Suppressor macrophage treated with lipopolysaccharide for 1 hour (primary cell): ENCODE measurements at regions not wholly inside any gene's neighbourhood (a gene's known extent, or its start where the extent isn't known, plus 50 kb on each side); places are given as distances from the start of the nearest gene placed in this dataset.

Experiments used
- DNase-seq, 3 donors: peaks; one replicate each; pipeline ENCODE4 v3.0.0-alpha.2; 2020 to 2022

DNA sequence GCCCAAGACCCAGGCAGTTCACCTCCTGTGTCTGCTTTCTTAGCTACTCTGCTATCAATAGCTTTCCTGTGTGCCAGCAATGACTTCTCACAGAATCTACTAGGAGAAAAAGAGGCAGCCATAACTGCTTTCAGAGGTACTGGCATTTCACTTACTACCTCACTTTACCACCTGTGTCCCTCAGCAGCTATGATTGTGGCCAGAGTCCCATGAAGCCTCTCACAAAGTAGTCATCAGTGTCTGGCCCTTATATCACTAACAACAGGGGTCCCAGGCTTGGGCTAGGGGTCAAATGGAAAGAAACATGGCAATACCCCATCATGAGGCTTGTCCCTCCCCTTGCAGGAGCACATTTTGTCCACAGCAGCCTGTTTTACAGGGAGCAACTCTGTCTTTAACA lies 62.7 kb upstream of the EPS8L3 start:
- no peak for DNase-seq

DNA sequence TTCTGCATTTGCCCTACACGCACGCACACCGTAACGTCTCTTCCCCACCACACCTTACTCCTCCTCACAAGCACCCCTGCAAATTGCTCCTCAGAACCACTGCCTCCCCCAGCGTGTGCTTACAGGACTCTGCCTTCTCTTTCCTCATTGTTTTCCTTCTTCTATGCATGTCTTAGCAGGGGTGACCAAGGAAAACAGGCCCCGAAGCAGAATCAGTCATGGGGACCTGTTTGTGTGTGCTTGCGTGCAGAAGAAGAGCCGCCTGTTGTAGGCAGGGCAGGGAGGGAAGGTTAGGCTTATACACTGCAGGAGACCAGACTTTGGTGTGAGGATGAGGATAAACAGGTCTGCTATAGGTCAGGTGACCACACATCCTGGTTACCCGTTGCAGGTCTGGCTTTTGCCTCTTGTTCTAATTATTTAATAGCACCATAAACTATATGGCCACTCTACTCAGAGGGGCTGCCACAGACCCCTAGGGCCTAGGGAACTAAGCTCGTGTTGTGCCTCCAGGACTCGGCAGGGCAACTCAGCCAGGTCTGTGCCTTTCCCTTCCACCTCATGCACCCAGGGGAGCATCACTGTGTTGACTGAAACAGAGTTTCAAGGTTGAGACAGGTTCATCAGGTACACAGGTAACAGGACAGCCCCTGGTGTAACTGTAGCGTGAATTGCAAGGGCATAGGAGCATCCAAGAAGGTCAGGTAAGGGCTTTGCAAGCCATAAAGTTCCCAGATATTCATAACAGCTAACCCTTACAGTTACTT lies 60.8 kb upstream of the EPS8L3 start:
- DNase-seq, result no peak

DNA sequence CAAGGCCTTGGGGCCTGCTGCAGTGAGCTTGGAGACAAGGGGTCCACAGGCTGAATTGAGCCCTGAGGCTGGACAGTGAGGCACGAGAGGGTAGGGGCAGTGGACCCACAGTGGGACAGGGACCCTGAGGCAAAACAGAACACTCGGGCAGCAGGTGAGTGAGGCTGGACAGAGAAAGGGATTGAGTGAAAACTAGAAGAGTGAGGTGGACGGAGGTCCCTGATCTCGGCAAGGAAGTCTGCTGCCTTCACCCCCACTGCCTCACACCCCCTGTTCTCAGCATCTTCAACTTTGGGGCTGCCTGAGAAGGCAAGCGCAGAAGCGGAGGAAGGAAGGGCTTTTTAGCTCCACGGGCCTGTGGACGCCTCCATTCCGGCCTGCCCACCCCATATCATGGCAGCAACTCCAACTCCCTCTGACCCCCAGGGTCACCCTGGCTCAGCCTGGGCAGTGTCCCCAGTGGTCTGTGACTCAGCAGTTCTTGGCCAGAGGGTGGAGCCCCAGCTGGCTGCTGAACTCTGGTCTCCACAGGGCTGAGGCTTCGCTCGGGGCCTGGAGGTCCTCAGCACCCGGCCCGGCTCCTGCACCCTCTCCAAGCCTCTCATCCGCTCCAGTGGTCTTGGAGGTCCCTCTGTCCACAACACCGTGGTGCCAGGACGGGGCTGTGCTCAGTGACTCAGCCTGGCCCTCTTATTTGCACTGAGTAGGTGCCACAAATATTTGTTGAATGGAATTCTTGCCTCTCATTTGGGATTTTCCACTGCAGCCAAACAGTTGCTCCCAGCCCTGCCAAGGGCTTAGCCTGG lies 60.0 kb upstream of the EPS8L3 start:
- DNase-seq, result peak in 2 of 3 donors; percentile 37 to 56

DNA sequence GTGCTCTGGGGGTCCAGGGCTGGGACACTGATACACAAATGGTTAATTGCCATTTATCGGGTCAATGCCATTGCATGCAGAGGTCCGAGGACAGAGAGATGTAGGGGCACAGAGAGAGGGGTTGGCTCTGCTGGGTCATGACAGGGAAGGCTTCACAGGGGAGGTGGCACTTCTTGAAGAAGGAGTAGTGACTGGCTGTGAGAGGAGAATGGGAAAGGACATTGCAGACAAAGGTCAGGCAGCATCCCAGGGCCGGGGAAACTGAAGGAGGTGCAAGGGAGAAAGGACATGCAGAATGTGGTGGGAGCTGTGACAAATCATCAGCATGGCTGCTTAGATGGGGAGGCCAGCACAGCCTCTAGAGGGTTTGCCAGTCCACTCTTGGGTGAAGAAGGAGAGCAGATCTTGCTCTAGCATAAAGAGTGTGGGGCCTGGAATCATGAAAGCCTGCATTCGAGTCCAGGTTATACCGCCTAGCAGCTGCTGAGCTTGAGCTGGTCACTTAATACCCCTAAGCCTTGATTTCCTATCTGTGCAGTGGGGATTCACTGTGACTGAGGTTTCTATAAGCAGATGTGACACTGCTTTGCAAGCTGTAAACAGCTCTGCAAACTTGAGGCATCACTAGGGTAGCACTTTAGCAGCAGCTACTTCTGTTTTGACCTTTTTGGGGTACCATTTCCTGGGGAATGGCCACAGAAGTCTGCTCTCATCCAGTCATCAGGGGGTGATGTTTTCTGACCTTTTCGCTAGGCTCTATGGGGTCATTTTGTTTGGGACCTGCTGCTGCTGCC lies 59.2 kb upstream of the EPS8L3 start:
- DNase-seq, result peak in 1 of 3 donors; percentile 45

DNA sequence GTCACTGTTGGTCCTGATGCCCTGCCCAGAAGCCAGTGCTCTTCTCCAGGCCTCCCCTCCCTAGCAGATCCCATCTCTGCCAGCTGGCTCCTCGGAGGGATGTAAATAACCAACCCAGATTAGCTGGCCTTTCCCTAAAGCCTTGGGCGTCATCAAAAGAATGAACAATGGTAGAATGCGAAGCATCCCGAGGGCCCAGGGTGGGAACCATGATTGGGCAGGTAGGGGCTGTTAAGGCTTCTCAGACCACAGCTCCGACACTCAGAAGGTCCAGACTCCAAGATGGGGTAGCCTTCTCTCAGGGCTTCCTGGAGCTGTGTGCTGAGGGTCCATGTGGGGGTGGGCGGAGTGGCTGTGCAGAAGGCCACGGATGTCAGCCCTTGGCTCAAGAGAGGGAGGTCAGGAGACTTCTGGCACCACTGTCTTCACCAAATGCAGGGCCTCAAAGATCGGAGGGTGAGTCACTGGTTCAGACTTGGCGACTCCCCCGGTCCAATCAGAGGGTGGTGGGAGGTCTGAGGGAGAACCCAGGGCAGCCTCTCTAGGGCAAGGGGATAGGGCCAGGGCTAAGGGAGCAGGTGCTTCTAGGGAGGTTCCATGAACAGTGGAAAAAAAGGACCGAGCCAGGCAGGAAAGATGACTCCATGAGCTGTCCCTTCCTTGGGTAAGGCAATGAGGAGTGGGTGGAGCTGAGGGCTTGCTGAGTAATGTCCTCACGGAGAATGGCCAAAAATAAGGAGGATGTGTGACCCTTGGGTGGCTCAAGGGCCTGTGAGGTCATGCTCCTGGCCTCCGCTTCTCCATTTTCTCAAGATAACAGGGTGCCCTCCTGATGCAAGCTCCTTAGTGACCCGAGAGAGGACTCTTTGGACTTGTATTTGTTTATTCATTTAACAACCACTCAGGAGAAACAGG lies 58.4 kb upstream of the EPS8L3 start:
- peak; percentile 96 to 99 (median 98) for DNase-seq

DNA sequence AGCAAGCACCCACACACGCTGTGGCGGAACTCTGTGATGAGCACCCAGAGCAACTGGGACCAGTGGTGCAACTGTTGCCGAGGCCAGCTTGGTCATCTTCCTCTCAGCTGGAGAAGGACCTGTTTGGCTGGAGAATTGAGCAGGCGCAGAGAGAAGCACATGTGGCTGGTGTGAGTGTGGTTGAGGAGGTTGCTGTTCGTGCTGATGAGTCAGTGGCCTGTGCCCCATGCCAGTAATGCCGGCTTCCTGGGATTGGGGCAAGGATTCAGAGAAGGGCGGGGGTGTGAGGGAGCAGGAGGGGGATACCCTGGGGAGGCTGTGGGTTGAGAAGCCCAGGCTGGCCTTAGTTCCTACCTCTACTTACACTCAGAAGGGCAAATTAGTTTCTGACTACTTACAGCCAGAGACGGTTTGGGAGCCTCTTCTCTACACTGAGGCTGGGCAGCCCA lies 57.5 kb upstream of the EPS8L3 start:
- DNase-seq, result peak; percentile 97 to 99 (median 98)

DNA sequence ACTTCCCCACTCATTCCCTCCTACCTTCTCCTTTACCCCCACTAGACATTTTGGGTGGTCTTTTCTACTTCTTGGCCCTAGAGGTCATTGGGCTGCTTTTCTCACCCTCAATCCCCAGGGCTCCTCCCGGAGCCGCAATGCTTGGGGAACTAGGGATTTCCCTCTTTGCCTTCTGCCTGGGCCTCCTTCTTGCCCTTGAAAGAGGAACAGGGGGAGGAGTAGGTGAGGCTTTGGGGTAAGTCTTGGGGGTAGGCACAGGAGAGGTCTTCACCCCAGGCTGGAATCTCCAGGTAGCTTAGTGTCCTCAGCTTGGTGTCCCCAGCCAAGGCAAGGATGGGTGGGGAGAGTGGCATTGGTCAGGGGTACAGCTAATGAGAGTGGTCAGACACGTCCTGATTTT lies 56.2 kb upstream of the EPS8L3 start:
- peak; percentile 68 to 78 (median 73) for DNase-seq

DNA sequence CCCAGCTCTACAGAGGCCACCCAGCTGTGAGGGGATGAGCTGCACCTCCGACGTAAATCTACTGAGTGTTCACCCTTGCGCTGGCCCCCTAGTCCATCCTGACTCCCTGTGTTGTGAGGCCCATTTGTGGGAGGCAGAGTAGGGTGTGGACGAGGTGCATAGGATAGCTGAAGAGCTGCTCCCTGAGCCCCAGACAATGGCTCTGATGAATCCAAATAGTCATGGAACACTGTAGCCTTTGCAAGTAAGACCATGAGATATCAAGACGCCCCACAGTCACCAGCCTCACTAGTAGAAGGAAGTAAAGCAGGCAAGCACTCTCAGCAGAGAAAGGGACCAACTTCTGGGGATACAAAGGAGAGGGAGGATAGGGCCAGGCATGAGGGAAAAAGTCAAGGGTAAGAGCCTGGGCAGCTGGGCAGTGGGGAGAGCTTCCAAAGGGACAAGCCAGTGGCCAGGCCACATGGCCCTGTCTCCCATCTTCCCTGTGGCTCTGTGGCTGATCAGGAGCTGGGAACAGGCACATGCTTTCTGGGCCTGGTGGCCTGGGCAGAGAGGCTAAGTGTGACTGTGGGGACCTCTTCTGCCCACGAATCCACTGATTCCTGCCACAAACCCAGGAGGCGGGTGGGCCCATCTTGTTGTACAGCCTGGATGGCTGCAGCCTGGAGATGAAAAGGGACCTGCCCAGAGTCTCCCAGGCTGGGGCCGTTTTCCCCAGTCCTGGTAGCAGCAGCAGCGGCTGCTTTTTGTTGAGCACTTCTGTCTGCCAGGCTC lies 55.5 kb upstream of the EPS8L3 start:
- peak in 2 of 3 donors; percentile 42 to 44 for DNase-seq

DNA sequence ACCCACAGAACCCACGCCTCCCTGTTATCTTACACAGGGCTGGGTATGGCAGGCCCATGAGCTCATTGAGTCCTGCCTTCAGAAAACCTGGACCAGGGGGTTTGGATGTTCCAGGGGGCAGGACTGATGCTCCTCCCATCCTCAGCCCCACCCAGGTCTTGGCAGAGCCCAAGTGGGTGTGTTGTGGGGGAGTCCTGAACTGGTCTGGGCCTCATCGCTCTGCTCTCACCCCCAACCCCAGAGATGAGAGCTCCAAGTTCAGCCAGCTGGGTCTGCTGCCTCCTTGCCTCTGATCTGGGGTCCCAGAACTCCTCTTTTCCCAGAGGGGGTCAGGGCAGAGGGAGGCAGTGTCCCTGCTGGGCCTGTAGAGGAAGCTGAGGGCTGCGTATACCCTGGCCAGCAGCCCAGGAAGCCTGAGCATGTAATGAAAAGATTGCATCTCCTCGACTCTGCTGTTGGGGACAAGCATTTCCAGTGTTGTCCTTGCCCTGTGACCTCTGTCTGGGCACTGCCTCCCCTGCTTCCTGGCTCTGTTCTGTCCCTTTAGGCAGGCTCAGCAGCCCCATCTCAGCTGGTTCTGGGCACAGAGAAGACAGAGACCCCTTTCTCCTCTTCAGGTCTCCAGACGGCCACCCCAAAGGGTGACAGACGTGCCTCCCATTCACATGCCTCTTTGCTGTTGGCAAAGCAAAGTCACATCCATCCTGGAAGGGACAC lies 54.7 kb upstream of the EPS8L3 start:
- peak in 1 of 3 donors; percentile 45 for DNase-seq

DNA sequence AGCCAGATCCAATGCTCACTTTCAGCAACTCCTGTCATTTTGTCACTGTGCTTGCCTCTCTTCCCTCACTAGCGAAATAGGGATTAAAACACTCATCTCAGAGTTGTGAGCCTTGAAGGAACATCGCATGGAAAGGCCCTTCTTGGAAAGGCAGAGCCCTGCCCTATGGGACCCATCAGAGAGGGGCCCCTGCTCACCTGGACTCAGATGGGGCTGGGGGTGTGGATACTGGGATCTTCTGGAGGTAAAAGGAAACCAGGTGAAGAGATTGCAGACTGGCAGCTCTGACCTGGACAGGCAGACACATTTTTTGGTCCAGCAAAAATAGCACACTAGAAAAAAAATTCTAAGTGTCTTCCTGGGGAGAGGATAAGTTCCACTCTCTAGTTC lies 54.2 kb upstream of the EPS8L3 start:
- DNase-seq, result no peak

DNA sequence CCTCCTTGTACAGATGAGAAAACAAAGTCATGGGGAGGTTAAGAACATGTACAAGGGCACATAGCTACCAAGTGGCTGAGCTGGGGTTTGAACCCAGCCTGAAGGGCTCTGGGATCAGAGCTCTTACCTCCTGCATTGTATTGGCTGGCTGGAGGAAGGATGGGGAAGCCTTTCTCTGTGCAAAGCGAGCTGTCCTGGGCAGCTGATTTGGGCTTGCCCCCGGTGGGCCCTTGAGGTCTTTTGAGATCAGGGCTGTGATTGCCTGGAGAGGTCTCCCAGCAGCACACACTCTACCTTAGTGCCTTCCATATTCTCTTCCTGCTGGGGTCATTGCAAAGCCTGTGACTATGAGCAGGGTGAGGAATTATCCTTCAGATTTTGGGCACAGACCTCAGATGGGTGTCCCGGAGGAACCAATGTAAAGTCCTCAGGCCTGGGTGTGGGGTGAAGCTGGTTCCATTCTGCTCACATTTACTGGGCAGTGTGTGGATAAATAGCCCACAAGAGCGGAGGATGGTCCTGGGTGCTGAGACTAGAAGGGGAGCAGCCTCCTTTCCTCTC lies 53.3 kb upstream of the EPS8L3 start:
- no peak for DNase-seq

DNA sequence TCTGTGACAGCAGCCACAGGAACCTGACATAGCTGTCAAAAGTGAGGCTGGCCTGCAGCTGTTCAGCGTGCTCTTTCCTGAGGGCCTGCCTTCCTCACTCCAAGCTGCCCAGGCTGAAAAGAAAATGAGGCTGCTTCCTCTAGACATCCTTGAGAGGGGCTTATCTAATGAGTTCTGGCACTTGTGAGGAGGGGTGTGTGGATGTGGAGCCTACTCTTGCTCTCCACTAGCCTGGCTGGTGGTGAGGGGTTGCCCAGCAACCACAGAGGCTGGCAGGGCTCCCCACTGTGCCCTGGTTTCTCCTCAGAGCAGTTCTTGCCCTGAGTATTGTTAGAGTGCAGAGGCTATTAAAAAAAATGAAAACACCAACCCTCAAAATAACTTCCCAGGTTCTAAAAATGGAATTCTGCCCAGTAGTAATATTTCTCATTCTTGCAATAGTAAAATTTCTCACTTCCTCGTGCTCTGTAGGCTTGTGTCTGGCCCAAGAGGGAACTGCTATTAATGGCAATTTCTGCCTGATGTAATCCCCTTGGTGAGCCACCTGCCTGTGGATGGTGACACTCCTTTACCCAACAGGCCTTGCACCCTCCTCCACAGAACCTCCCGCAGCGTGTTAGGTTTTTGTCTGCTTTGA lies 52.6 kb upstream of the EPS8L3 start:
- DNase-seq, result peak; percentile 91 to 98 (median 97)

DNA sequence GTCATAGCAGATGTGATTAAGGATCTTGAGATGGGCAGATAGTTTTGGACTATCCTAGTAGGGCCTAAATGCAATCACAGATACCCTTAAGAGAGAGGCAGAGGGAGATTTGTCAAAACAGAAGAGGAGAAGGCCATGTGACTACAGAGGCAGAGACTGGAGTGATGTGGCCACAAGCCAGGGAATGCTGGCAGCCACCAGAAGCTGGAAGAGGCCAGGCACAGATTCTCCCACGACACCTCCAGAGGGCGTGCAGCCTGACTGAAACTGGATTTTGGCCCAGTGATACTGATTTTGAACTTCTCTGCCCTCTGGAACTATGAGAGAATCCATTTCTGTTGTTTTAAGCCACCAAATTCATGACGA lies 52.1 kb upstream of the EPS8L3 start:
- no peak for DNase-seq

DNA sequence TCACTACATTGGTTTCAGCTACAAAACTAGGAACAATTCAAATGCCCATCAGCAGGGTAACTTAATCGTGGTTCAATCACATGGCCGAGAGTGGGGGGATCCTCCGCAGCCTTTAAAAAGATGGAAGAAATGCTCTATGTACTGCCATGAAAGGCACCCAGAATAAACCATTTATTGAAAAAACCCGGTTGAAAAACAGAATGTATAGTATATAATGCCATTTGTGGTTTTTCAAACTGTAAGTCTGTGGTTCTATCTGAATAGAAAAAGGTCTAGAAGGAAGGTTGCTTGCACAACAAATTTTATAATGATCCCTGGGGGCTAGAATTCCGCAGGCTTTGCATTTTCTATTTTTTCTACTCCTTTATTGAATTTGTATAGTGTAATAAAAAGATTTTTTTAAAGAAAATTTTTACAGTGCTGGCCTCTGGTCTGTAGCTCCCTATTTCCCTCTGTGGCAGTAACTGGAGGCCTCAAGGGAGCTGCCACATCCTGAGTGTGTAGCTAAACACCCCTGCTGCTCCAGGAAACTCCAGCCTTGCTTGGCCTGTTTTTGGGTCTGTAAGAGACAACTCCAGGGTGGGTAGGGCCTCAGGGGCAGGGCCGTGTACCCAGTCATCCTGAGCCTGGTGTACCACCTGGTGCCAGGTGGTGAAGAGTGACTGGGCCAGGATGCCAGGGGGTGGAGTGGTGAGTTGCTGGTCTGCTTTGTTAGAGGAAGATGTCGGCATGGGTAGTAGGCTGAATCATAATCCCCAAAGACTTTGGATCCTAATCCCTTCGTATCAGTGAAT lies 51.5 kb upstream of the EPS8L3 start:
- DNase-seq, result no peak

DNA sequence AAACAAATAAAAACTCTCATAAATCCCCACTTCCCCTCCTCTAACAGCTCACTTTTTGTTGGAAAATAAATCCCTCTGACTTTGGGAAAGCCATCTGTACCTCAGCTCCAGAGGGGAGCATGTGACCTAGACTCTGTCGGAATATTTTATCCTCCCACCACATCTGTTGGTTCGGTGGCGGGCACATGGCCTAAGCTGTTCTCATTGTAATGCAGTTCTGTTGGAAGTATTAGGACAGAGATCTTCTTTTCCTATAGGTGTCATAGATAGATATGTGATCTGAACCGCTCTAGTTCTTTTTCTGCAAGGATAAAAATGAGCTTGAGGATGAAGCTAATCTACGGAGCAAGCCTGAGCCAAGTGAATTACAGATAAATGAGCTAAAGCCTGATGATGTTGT lies 50.5 kb upstream of the EPS8L3 start:
- no peak for DNase-seq
